Small intestine (tissue), 7 donors: ENCODE measurements at regions not wholly inside any gene's neighbourhood (a gene's known extent, or its start where the extent isn't known, plus 50 kb on each side); places are given as distances from the start of the nearest gene placed in this dataset.
"Not testable (repeated sequence)": the region's sequence is repeated elsewhere in the genome, so short reads cannot be mapped to it uniquely, and the experiment has no call there.

Experiments used
- DNase-seq, 2 donors: peaks; one replicate each; pipeline versions ENCODE4 v3.0.0 to v3.0.0-alpha.2; 2013
- FAIRE-seq: peaks from 2 replicates; lab custom pipeline; 2012; peaks lifted over from hg19 to GRCh38; lab: Jason Lieb, UNC
- H3K27ac ChIP-seq, 3 donors: one replicate each; pipeline ENCODE4 v1.5.1; 2013; ENCODE audit warnings: low read length in 2 of 3, mild to moderate bottlenecking in 2 of 3, control low read depth in 1 of 3, inconsistent platforms in 1 of 3, low read depth in 1 of 3, moderate library complexity in 1 of 3
- H3K27me3 ChIP-seq, 3 donors: one replicate each; pipeline ENCODE4 v1.6.1; 2013; ENCODE audit warnings: low read length in 3 of 3, inconsistent platforms in 1 of 3; ENCODE audit not compliant: control insufficient read depth in 3 of 3, insufficient read depth in 3 of 3
- H3K36me3 ChIP-seq, 3 donors: one replicate each; pipeline ENCODE4 v1.6.1; 2013; ENCODE audit warnings: low read length in 3 of 3, inconsistent platforms in 1 of 3, low read depth in 1 of 3, mild to moderate bottlenecking in 1 of 3, moderate library complexity in 1 of 3; ENCODE audit not compliant: control insufficient read depth in 3 of 3, insufficient read depth in 2 of 3
- H3K4me1 ChIP-seq, 3 donors: one replicate each; pipeline ENCODE4 v1.6.1; 2013; ENCODE audit warnings: low read length in 2 of 3, inconsistent platforms in 1 of 3, low read depth in 1 of 3, mild to moderate bottlenecking in 1 of 3, moderate library complexity in 1 of 3; ENCODE audit not compliant: control insufficient read depth in 3 of 3, insufficient read depth in 2 of 3
- H3K4me3 ChIP-seq, 3 donors: one replicate each; pipeline ENCODE4 v1.5.1; 2013; ENCODE audit warnings: low read length in 3 of 3, control low read depth in 1 of 3, inconsistent platforms in 1 of 3, low read depth in 1 of 3, mild to moderate bottlenecking in 1 of 3, moderate library complexity in 1 of 3
- H3K9me3 ChIP-seq, 2 donors: one replicate each; pipeline ENCODE4 v1.6.1; 2013; ENCODE audit warnings: low read depth in 1 of 2, low read length in 1 of 2; ENCODE audit not compliant: control insufficient read depth in 2 of 2, insufficient read depth in 1 of 2
- WGBS, 3 donors: extraction: QIAGEN DNeasy Blood & Tissue Kit; methylation state at CpG; one replicate each; pipeline ENCODE4 v1.1.7; 2013; 5-methylcytosine and 5-hydroxymethylcytosine counted together
- donor health status: healthy with polysubstance abuse.
- donor health status: control.
- donor health status: control.
- donor health status: Bipolar disorder and iron deficiency.
- donor health status: healthy.

DNA sequence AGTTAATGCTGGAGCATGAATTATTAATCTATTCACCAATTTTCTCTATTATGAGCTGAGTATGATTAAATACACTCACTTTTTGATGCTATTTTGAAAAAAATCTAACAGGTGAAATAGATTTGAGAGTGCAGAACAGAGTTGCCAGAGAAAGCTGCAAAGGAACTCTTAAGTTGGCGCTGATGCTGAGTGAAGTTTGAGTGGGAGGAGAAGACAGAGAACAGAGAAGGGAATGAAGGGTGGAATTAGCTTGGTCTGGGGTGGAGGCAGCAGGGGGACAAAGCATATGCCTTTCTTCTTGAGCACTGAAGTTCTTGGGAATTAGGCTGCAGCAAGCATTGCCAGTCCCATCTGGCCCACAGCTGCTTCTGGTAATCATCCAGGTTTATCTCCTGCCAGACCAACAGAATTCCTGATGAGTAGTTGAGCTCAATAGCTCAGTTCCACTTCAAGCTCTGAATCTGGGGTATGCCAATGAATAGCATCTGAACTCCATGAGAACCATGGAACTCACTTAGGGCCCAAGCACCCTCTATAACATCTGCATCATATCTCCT is 290.1 kb downstream of the HINT1 start:
- FAIRE-seq, result no peak
- no peaks in the 10 kb centered on the region for H3K9me3 ChIP-seq
- WGBS, 3 donors, result 84 to 95% (median 95%) methylated on average over 1 of the region's 1 CpG
- no peaks in the 10 kb centered on the region for H3K27me3 ChIP-seq
- H3K4me3 ChIP-seq, result no peak overlapping the region
- no peak overlapping the region for H3K27ac ChIP-seq
- H3K4me1 ChIP-seq, result no peaks in the 10 kb centered on the region
- H3K36me3 ChIP-seq, result no peaks in the 10 kb centered on the region
- DNase-seq, result no peak

DNA sequence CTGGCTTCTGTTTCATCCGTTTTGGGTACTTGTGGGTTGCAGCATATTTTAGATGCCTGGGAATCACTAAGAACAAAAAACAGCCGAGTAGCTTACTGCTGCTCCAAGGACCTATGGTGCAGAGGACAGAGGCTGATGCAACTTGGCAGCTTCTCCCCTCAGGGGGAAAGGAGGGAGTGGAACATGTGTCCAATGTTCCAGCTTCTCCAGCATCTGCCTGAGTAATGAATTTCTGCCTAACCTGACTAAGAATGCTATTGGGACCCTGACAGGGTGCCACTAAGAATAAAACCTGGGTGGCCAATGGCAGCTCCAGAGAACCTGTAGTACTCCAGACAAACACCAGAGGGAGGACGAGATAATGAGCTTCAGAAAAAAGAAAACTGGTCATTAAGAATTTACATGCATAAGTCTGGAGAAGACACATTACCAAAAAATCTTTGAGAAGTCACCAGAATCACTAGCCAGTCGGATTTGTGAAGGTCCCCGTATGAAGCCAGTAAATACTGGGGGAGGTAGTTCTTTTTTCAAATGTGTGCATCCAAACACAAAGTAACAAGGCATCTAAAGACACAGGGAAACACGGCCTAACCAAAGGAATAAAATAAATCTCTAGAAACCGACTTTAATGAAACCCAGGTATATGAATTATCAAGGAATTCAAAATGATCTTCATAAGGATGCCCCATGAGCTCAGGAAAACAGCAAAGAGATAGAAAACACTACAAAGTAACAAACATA is 293.5 kb downstream of the HINT1 start:
- H3K36me3 ChIP-seq, result no peaks in the 10 kb centered on the region
- H3K27ac ChIP-seq, result no peak overlapping the region
- no peaks in the 10 kb centered on the region for H3K27me3 ChIP-seq
- FAIRE-seq (no peak), DNase-seq (peak; percentile 45 to 54)
- no peak overlapping the region for H3K4me3 ChIP-seq
- H3K9me3 ChIP-seq, result no peaks in the 10 kb centered on the region
- H3K4me1 ChIP-seq, result no peaks in the 10 kb centered on the region
- 63 to 69% (median 67%) methylated on average over 7 of the region's 7 CpGs for WGBS, 3 donors

DNA sequence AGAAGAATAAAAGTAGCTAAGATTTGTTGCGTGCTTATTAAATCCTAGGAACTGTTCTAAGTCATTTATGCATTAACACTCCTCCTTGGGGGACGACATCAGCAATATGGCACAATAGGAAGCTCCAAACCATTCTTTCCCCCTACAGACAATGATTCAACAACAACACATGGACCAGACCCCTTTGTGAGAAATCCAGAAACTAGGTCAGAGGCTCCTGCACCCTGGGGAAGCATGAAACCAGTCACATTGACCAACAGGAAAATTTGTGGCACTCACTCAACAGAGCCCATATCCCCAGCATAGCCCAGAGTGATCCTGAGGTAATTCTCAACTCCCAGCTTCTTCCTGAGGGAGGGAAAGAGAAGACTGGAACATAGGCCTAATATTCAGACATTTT is 294.4 kb downstream of the HINT1 start:
- H3K36me3 ChIP-seq, result no peaks in the 10 kb centered on the region
- no peaks in the 10 kb centered on the region for H3K9me3 ChIP-seq
- H3K27ac ChIP-seq, result no peak overlapping the region
- H3K27me3 ChIP-seq, result no peaks in the 10 kb centered on the region
- H3K4me3 ChIP-seq, result no peak overlapping the region
- whole genome bisulfite sequencing, 3 donors, result 88 to 94% (median 93%) methylated on average over 2 of the region's 2 CpGs
- H3K4me1 ChIP-seq, result no peaks in the 10 kb centered on the region
- DNase-seq, result no peak
- FAIRE-seq, result no peak

DNA sequence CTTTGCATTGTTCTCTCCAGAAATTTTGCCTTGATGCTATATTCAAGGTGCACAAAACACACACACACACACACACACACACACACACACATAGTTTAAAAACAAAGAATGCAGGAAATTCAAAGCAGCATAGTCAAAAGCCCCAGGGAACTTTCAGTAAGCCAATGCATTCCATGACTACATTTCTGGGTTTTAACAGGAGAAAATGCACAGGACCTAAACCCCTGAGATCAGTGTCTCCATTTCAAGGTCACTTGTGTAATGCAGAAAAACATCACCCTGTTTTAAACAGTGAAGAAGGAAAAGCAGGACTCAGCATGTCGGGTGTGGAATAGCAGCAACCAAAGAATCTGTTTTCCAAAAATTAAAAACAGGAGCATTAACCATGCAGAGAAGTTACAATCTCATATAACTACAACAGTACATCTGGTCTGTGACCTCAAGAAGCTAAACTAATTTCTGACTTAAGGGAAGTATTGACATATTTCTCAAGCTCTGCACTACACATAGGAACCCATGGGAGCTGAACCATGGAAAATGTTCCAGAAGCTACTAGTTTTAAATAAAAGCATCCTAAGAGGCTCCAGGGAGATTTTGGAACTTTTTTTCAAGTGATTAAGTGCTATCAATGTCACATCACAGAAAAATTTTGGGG is 296.7 kb downstream of the HINT1 start:
- DNase-seq, result no peak
- 69 to 93% (median 88%) methylated on average over 1 of the region's 1 CpG for WGBS, 3 donors
- H3K27ac ChIP-seq, result no peak overlapping the region
- H3K4me1 ChIP-seq, result no peaks in the 10 kb centered on the region
- peaks cover 0 to 6% of the 10 kb centered on the region in 2 donors for H3K9me3 ChIP-seq
- no peaks in the 10 kb centered on the region for H3K27me3 ChIP-seq
- FAIRE-seq, result no peak
- H3K4me3 ChIP-seq, result no peak overlapping the region
- no peaks in the 10 kb centered on the region for H3K36me3 ChIP-seq

DNA sequence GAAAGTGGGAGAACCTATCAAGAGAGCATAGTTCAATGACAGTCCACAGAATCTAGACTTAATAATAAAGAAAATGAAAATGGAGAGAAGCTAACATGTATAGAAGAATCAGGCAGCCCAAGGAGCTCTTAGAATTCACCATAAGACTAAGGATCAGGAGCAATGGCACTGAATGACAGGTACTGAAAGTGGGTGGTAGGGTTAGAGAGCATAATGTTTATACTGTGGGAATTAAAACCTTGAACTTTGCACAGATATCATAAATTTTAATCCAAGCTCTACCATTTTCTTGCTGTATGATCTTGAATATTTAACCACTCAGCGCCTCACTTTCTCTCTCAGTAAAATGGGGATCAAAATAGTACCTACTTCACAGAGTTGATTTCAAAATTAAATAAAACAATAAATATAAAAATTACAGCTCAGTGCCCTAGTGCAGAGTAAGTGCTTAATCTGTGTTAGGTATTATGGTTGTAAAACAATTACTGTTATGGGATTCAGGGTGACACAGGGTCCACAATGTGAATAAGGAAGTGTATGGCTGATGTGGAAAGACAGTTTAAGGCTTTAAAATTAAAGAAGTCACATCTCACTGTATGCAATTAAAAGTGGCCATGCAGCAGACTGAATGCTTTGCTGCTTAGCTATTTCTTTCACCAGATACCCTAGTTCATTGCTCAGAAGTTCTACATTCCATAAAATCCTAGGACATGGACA is 319.8 kb downstream of the HINT1 start:
- DNase-seq (peak; percentile 5 to 42), FAIRE-seq (no peak)
- 29 to 81% (median 35%) methylated on average over 1 of the region's 1 CpG for WGBS, 3 donors
- no peak overlapping the region for H3K4me3 ChIP-seq
- no peaks in the 10 kb centered on the region for H3K36me3 ChIP-seq
- no peaks in the 10 kb centered on the region for H3K4me1 ChIP-seq
- H3K27ac ChIP-seq, result no peak overlapping the region
- H3K9me3 ChIP-seq, result no peaks in the 10 kb centered on the region
- peaks cover 0 to 2% (median 0%) of the 10 kb centered on the region in 3 donors for H3K27me3 ChIP-seq

DNA sequence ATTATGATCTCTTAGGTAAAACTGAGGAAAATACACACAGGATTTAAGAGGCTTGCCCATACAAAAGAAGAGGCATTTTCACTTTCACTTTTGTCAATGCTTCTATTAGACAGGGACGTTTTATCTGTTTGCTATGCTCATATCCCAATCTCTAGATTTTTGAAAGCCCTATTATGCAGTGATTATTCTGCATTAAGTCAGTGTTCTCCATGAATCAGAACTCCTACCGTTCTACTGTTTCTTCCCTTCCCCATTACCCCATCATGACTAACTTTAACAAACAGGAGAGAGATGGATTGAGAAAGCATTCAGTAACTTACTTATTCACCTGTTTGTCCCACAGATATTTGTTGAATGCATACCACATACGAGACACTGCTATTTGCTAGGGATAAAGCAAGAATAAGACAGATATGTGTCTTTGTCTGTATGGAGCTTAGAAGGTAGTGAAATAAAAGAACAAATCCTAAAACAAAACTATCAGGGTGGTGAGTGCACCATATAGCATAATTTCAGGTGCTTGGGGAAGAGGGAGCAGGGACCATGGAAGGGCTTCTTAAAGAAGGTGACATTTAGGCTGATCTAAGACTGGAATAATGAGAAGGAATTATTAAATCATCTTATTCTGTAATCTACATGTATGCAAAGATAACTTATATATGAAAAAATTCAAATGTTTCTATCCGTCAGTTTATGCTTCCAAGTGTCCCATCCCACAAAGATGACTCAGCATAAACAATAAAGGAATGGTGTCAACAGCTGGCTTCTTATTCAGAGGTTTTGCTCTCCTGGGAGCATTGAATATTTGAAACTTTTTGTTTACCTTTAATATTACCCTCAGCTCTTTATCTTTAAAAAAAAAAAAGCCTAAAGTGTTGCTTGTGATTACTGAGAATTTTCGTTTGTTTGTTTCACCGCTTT is 328.1 kb downstream of the HINT1 start:
- Histone ChIP-seq H3K27ac (no peak overlapping the region), H3K4me3 (peak overlapping the region in 1 of 3 donors; percentile 46), H3K9me3 (no peaks in the 10 kb centered on the region), H3K27me3 (no peaks in the 10 kb centered on the region), H3K36me3 (no peaks in the 10 kb centered on the region), H3K4me1 (no peaks in the 10 kb centered on the region)
- DNase-seq (peak; percentile 15 to 41), FAIRE-seq (no peak)
- WGBS, 3 donors, result 35 to 41% (median 39%) methylated on average over 6 of the region's 6 CpGs

DNA sequence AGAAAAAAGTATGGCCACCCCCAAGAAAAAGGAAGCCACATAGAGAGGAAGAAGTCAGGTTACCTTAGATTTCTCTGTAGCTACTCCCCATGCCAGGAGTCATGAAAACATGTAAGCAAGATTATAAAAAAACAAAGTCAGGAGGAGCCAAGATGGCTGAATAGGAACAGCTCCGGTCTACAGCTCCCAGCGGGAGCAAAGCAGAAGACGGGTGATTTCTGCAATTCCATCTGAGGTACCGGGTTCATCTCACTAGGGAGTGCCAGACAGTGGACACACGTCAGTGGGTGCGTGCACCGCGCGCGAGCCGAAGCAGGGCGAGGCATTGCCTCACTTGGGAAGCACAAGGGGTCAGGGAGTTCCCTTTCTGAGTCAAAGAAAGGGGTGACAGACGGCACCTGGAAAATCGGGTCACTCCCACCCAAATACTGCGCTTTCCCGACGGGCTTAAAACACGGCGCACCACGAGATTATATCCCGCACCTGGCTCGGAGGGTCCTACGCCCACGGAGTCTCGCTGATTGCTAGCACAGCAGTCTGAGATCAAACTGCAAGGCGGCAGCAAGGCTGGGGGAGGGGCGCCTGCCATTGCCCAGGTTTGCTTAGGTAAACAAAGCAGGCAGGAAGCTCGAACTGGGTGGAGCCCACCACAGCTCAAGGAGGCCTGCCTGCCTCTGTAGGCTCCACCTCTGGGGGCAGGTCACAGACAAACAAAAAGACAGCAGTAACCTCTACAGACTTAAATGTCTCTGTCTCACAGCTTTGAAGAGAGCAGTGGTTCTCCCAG is 347.3 kb downstream of the HINT1 start:
- not testable (repeated sequence) for H3K27me3 ChIP-seq, H3K4me1 ChIP-seq, FAIRE-seq, H3K27ac ChIP-seq, DNase-seq, H3K9me3 ChIP-seq, H3K4me3 ChIP-seq, H3K36me3 ChIP-seq
- 90 to 93% (median 91%) methylated on average over 23 to 28 of the region's 28 CpGs for WGBS, 3 donors
